ENCODE measurements at regions not wholly inside any gene's neighbourhood (a gene's known extent, or its start where the extent isn't known, plus 50 kb on each side); places are given as distances from the start of the nearest gene placed in this dataset.

DNA sequence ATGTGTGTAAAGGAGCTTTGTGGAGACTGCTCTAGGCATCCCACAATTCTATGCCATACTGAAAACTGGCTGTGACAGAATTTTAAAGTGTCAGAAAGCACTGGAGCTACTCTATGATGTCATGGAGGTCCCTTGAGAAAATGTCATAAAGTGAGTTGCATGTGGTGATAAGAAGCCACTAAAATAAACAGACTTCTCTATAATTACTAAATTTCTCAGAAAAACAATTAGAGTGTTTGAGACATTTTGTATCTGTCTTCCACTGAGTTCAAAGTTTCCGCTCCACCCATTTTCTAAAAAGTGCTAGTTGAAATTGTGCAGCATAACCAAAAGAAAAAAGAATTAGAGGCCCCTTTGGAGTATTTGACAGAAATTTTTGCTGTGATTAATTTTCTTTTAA is 603.9 kb downstream of the KCNJ2 start:
- Histone ChIP-seq H2AFZ (ENCODE audit: low read length) (no peak overlapping the region), H3K9me2 (replicated peaks; ENCODE audit: low read depth, low read length) (no peaks in the 10 kb centered on the region)

DNA sequence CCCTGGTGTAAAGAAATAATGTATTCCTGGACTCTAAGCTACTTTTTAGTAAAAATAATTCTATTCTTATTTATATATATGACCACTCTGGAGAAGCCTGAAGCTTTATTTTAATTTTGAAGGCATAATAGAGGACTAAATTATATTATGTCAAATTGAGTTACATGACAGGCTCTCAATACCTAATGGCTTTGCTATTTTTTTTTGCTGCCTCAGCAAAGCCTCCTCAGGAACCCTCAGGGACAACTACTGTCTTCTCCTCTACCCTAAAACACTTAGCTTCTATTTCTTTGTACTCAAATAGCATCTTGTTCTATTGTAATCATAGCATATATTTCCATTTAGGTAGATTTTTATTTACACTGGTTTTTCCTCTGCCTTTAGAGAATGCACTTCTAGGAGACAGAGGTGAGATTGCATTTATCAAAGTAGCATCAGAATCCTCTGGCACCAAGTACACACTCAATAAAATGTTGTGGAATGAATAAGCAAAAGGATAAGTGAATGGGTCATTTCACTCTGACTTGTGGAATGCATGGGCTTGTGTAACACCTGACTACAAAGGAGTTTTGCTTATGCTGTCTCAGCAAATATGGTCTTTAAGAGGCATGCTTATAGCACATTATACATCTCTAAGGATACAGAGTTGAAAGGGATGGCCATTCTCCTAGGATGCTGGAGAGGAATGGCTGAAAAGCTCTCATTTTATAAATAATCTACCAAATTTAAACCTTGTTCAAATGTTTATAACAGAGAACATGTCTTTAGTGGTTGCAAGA is 605.2 kb downstream of the KCNJ2 start:
- Histone ChIP-seq H3K79me2 (ENCODE audit: insufficient read depth, low read length) (no peaks in the 10 kb centered on the region), H3K9me3 (ENCODE audit: insufficient read depth, low read depth, low read length) (no peaks in the 10 kb centered on the region), H3K4me3 (ENCODE audit: low read length, poor library complexity, severe bottlenecking) (no peak overlapping the region), H3K27me3 (ENCODE audit: insufficient read depth, low read length, poor library complexity, severe bottlenecking) (no peaks in the 10 kb centered on the region), H3K4me1 (ENCODE audit: insufficient read depth, low read length, poor library complexity, severe bottlenecking) (no peaks in the 10 kb centered on the region), H3K9me2 (replicated peaks; ENCODE audit: low read depth, low read length) (no peaks in the 10 kb centered on the region), H4K20me1 (ENCODE audit: insufficient read depth, low read length, poor library complexity, severe bottlenecking) (no peaks in the 10 kb centered on the region), H3F3A (ENCODE audit: low read depth) (no peaks in the 10 kb centered on the region), H2AFZ (ENCODE audit: low read length) (no peak overlapping the region), H3K9ac (ENCODE audit: low read depth, low read length, poor library complexity, severe bottlenecking) (no peak overlapping the region), H3K4me2 (ENCODE audit: low read depth, low read length, poor library complexity, severe bottlenecking) (no peak overlapping the region), H3K36me3 (ENCODE audit: insufficient read depth, low read length) (no peaks in the 10 kb centered on the region)
- no peak for TF ChIP-seq EZH2phosphoT487 (IDR thresholded peaks at IDR 0.05; ENCODE audit: borderline replicate concordance)
- TF ChIP-seq, protein P1, sequence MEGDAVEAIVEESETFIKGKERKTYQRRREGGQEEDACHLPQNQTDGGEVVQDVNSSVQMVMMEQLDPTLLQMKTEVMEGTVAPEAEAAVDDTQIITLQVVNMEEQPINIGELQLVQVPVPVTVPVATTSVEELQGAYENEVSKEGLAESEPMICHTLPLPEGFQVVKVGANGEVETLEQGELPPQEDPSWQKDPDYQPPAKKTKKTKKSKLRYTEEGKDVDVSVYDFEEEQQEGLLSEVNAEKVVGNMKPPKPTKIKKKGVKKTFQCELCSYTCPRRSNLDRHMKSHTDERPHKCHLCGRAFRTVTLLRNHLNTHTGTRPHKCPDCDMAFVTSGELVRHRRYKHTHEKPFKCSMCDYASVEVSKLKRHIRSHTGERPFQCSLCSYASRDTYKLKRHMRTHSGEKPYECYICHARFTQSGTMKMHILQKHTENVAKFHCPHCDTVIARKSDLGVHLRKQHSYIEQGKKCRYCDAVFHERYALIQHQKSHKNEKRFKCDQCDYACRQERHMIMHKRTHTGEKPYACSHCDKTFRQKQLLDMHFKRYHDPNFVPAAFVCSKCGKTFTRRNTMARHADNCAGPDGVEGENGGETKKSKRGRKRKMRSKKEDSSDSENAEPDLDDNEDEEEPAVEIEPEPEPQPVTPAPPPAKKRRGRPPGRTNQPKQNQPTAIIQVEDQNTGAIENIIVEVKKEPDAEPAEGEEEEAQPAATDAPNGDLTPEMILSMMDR (conservative IDR thresholded peaks at IDR 0.05; ENCODE audit: low read length): no peak

More for the DNA sequence above, 603.9 kb downstream of the KCNJ2 start:
- no peaks in the 10 kb centered on the region for H4K20me1 ChIP-seq (ENCODE audit: insufficient read depth, low read length, poor library complexity, severe bottlenecking)
- H3K79me2 ChIP-seq (ENCODE audit: insufficient read depth, low read length): no peaks in the 10 kb centered on the region
- H3K4me1 ChIP-seq (ENCODE audit: insufficient read depth, low read length, poor library complexity, severe bottlenecking): no peaks in the 10 kb centered on the region
- TF ChIP-seq EZH2phosphoT487 (IDR thresholded peaks at IDR 0.05; ENCODE audit: borderline replicate concordance): no peak
- TF ChIP-seq, protein P1 (conservative IDR thresholded peaks at IDR 0.05; ENCODE audit: low read length): no peak
- H3K4me3 ChIP-seq (ENCODE audit: low read length, poor library complexity, severe bottlenecking): no peak overlapping the region
- no peaks in the 10 kb centered on the region for H3K36me3 ChIP-seq (ENCODE audit: insufficient read depth, low read length)
- no peaks in the 10 kb centered on the region for H3K9me3 ChIP-seq (ENCODE audit: insufficient read depth, low read depth, low read length)
- H3K27me3 ChIP-seq (ENCODE audit: insufficient read depth, low read length, poor library complexity, severe bottlenecking): no peaks in the 10 kb centered on the region
- H3K4me2 ChIP-seq (ENCODE audit: low read depth, low read length, poor library complexity, severe bottlenecking): no peak overlapping the region
- no peak overlapping the region for H3K9ac ChIP-seq (ENCODE audit: low read depth, low read length, poor library complexity, severe bottlenecking)
- no peaks in the 10 kb centered on the region for H3F3A ChIP-seq (ENCODE audit: low read depth)

- Histone ChIP-seq H3K9me2 (replicated peaks; ENCODE audit: low read depth, low read length) (no peaks in the 10 kb centered on the region), H2AFZ (ENCODE audit: low read length) (no peak overlapping the region), H3F3A (ENCODE audit: low read depth) (no peaks in the 10 kb centered on the region), H3K36me3 (ENCODE audit: insufficient read depth, low read length) (no peaks in the 10 kb centered on the region), H4K20me1 (ENCODE audit: insufficient read depth, low read length, poor library complexity, severe bottlenecking) (no peaks in the 10 kb centered on the region), H3K4me2 (ENCODE audit: low read depth, low read length, poor library complexity, severe bottlenecking) (no peak overlapping the region), H3K4me1 (ENCODE audit: insufficient read depth, low read length, poor library complexity, severe bottlenecking) (no peaks in the 10 kb centered on the region), H3K4me3 (ENCODE audit: low read length, poor library complexity, severe bottlenecking) (no peak overlapping the region), H3K27me3 (ENCODE audit: insufficient read depth, low read length, poor library complexity, severe bottlenecking) (no peaks in the 10 kb centered on the region), H3K79me2 (ENCODE audit: insufficient read depth, low read length) (no peaks in the 10 kb centered on the region), H3K9ac (ENCODE audit: low read depth, low read length, poor library complexity, severe bottlenecking) (no peak overlapping the region), H3K9me3 (ENCODE audit: insufficient read depth, low read depth, low read length) (no peaks in the 10 kb centered on the region)
- TF ChIP-seq, protein P1 (conservative IDR thresholded peaks at IDR 0.05; ENCODE audit: low read length): no peak
- no peak for TF ChIP-seq EZH2phosphoT487 (IDR thresholded peaks at IDR 0.05; ENCODE audit: borderline replicate concordance)
These were observed 606.3 kb downstream of the KCNJ2 start for GRCh38 chr17:70775679-70776078.

All from Loucy (cell line).